Kidney (tissue), 13 donors: ENCODE measurements at regions not wholly inside any gene's neighbourhood (a gene's known extent, or its start where the extent isn't known, plus 50 kb on each side); places are given as distances from the start of the nearest gene placed in this dataset.

Experiments used
- DNase-seq, 5 donors: peaks; one replicate each; pipeline ENCODE4 v3.0.0-alpha.2; 2013 to 2020
- FAIRE-seq: peaks from 2 replicates; lab custom pipeline; 2012; peaks lifted over from hg19 to GRCh38; lab: Jason Lieb, UNC
- H3K27ac ChIP-seq, 2 donors: one replicate each; pipeline ENCODE4 v1.7.0; 2013; ENCODE audit warnings: low read depth in 2 of 2, low read length in 2 of 2, inconsistent platforms in 1 of 2
- H3K27me3 ChIP-seq: one replicate; pipeline ENCODE4 v1.7.1; 2013; ENCODE audit warnings: low read length, inconsistent platforms; ENCODE audit not compliant: control insufficient read depth, insufficient read depth
- H3K36me3 ChIP-seq, 3 donors: one replicate each; pipeline versions ENCODE4 v1.7.0 to v1.7.1; 2013; ENCODE audit warnings: low read length in 3 of 3, control low read depth in 1 of 3, inconsistent platforms in 1 of 3; ENCODE audit not compliant: insufficient read depth in 3 of 3, control insufficient read depth in 2 of 3
- H3K4me1 ChIP-seq, 3 donors: one replicate each; pipeline versions ENCODE4 v1.7.0 to v1.7.1; 2013; ENCODE audit warnings: low read length in 3 of 3, inconsistent platforms in 1 of 3, low read depth in 1 of 3; ENCODE audit not compliant: control insufficient read depth in 2 of 3, insufficient read depth in 2 of 3
- H3K4me3 ChIP-seq, 3 donors: one replicate each; pipeline versions ENCODE4 v1.7.0 to v1.8.1; 2013; ENCODE audit warnings: low read length in 3 of 3, control low read depth in 1 of 3, inconsistent platforms in 1 of 3
- H3K9ac ChIP-seq, 3 donors: one replicate each; pipeline versions ENCODE4 v1.7.0 to v1.7.1; 2013; ENCODE audit warnings: low read length in 3 of 3, control low read depth in 1 of 3, inconsistent platforms in 1 of 3
- H3K9me3 ChIP-seq, 3 donors: one replicate each; pipeline versions ENCODE4 v1.7.0 to v1.7.1; 2013; ENCODE audit warnings: low read length in 3 of 3, control low read depth in 1 of 3, inconsistent platforms in 1 of 3; ENCODE audit not compliant: control insufficient read depth in 2 of 3, insufficient read depth in 1 of 3
- intact Hi-C: fragments of 100-400 bp; cut with DNase I; formaldehyde crosslinking; loops from one replicate; pipeline ENCODE4 v1.11.1; 2022
- TF ChIP-seq, protein P1 (sequence below): IDR thresholded peaks from 3 replicates; pipeline ENCODE4 v1.5.1; 2012; ENCODE audit warnings: mild to moderate bottlenecking, moderate library complexity, borderline replicate concordance; ENCODE audit not compliant: insufficient read depth; ENCODE audit errors: extremely low read depth
- donor health status: control.
- donor health status: control.
- donor health status: control.
- donor health status: control.
- donor health status: control.
- donor health status: DM: yes; HTN: yes; CAD: no.
- donor health status: Normal renal cell carcinoma (clear cell type).

DNA sequence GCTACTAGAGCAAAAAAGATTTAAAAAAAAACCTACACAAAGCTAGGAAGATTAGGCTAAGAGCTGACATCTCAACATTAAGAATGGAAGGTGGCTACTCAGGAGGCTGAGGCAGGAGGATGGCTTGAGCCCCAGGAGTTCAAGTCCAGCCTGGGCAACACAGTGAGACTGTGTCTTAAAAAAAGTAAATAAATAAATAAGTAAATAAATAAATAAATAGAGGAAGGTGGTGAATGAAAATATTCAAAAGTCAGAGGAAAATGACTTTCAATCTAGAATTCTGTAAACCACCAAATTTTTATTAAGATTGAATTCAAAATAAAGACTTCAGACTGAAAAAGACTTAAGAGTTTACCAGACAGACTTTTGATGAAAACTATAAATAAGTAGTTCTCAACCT is 50.9 kb upstream of the TMPRSS2 start:
- DNase-seq (no peak), FAIRE-seq (no peak)
- H3K36me3 ChIP-seq = no peaks in the 10 kb centered on the region
- no peak overlapping the region for H3K4me3 ChIP-seq
- intact Hi-C loops = no loop called here
- no peaks in the 10 kb centered on the region for H3K9me3 ChIP-seq
- no peak overlapping the region for H3K27ac ChIP-seq
- TF ChIP-seq, protein P1, sequence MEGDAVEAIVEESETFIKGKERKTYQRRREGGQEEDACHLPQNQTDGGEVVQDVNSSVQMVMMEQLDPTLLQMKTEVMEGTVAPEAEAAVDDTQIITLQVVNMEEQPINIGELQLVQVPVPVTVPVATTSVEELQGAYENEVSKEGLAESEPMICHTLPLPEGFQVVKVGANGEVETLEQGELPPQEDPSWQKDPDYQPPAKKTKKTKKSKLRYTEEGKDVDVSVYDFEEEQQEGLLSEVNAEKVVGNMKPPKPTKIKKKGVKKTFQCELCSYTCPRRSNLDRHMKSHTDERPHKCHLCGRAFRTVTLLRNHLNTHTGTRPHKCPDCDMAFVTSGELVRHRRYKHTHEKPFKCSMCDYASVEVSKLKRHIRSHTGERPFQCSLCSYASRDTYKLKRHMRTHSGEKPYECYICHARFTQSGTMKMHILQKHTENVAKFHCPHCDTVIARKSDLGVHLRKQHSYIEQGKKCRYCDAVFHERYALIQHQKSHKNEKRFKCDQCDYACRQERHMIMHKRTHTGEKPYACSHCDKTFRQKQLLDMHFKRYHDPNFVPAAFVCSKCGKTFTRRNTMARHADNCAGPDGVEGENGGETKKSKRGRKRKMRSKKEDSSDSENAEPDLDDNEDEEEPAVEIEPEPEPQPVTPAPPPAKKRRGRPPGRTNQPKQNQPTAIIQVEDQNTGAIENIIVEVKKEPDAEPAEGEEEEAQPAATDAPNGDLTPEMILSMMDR = no peak
- no peaks in the 10 kb centered on the region for H3K27me3 ChIP-seq
- H3K9ac ChIP-seq = no peak overlapping the region
- H3K4me1 ChIP-seq = peaks cover 0 to 5% (median 4%) of the 10 kb centered on the region in 3 donors

DNA sequence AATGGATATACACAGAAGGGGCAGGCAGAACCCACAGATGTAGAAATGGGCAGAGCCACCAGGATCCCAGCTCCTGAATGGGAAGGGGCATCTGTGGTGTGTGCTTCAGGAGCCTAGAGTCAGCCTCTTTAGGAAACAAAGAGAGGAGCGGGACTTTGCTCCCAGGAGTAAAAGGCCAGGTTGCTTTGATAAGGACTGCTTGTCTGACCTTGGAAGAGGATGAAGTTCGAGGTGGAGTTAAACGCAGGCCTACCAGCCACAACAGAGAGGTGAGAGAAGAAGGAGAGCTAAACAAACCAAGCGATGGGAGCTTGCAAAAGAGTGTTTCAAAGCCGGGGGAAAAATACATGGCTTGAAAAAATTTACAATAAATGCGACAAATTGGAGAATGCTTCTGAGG is 49.9 kb upstream of the TMPRSS2 start:
- DNase-seq = no peak
- Histone ChIP-seq H3K27ac (no peak overlapping the region), H3K9ac (no peak overlapping the region), H3K4me1 (peaks cover 0 to 5% (median 4%) of the 10 kb centered on the region in 3 donors), H3K4me3 (no peak overlapping the region), H3K9me3 (no peaks in the 10 kb centered on the region), H3K36me3 (no peaks in the 10 kb centered on the region), H3K27me3 (no peaks in the 10 kb centered on the region)
- intact Hi-C loops = no loop called here
- TF ChIP-seq, protein P1 = no peak
- FAIRE-seq = no peak
